ENCODE measurements at regions not wholly inside any gene's neighbourhood (a gene's known extent, or its start where the extent isn't known, plus 50 kb on each side); places are given as distances from the start of the nearest gene placed in this dataset.

GRCh38 chr13:105349082-105349723 lies 1186.3 kb downstream of the EFNB2 start:
- Histone ChIP-seq H3K36me3 (ENCODE audit: insufficient read depth) (no peaks in the 10 kb centered on the region), H3K4me3 (IDR thresholded peaks at IDR 0.05; ENCODE audit: insufficient read depth, low read depth, low read length) (no peak overlapping the region), H3K27me3 (ENCODE audit: insufficient read depth, low read depth) (no peaks in the 10 kb centered on the region), H3K4me2 (no peak overlapping the region), H3K27ac (no peak overlapping the region), H2AFZ (ENCODE audit: low read depth) (no peak overlapping the region), H3K4me1 (ENCODE audit: low read depth, poor library complexity, severe bottlenecking) (no peaks in the 10 kb centered on the region), H4K20me1 (ENCODE audit: insufficient read depth) (no peaks in the 10 kb centered on the region), H3K79me2 (ENCODE audit: insufficient read depth, low read depth) (no peaks in the 10 kb centered on the region), H3K9ac (no peak overlapping the region)
- TF ChIP-seq, protein P1, sequence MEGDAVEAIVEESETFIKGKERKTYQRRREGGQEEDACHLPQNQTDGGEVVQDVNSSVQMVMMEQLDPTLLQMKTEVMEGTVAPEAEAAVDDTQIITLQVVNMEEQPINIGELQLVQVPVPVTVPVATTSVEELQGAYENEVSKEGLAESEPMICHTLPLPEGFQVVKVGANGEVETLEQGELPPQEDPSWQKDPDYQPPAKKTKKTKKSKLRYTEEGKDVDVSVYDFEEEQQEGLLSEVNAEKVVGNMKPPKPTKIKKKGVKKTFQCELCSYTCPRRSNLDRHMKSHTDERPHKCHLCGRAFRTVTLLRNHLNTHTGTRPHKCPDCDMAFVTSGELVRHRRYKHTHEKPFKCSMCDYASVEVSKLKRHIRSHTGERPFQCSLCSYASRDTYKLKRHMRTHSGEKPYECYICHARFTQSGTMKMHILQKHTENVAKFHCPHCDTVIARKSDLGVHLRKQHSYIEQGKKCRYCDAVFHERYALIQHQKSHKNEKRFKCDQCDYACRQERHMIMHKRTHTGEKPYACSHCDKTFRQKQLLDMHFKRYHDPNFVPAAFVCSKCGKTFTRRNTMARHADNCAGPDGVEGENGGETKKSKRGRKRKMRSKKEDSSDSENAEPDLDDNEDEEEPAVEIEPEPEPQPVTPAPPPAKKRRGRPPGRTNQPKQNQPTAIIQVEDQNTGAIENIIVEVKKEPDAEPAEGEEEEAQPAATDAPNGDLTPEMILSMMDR (conservative IDR thresholded peaks at IDR 0.05; ENCODE audit: low read depth, low read length) = no peak

DNA sequence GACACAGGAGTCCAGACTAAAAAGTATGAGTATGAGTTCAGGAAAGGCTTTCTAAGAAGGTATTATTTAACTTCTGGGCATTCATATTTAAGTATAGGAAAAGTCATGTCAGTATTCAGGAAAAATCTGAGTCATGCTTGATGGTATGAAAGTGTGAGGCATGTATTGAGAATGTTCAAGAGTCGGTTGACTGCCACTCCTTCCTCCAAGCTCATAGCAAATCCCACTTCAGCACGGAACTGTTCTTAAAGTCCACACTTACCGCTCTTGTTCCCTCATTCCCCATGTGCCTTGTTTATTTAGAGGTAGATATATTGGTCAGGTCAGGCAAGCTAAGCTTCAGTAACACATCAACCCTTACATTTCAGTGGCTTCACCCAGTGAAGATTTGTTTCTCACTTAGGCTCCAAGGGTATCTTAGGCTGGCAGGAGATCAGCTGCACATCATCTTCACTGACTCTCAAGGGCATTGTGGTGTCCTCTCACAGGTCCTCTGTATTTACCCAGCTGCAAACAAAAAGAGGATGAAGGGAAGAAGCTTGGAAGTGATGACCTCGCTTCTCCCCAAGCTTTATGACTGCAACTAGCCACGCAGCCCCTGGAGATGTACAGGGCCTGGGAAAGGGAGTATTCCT lies 1189.2 kb downstream of the EFNB2 start:
- Histone ChIP-seq H3K36me3 (ENCODE audit: insufficient read depth) (no peaks in the 10 kb centered on the region), H3K4me1 (ENCODE audit: low read depth, poor library complexity, severe bottlenecking) (no peaks in the 10 kb centered on the region), H4K20me1 (ENCODE audit: insufficient read depth) (no peaks in the 10 kb centered on the region), H3K4me2 (no peak overlapping the region), H3K79me2 (ENCODE audit: insufficient read depth, low read depth) (no peaks in the 10 kb centered on the region), H2AFZ (ENCODE audit: low read depth) (no peak overlapping the region), H3K27me3 (ENCODE audit: insufficient read depth, low read depth) (no peaks in the 10 kb centered on the region), H3K4me3 (IDR thresholded peaks at IDR 0.05; ENCODE audit: insufficient read depth, low read depth, low read length) (no peak overlapping the region), H3K27ac (no peak overlapping the region), H3K9ac (no peak overlapping the region)
- TF ChIP-seq, protein P1 (conservative IDR thresholded peaks at IDR 0.05; ENCODE audit: low read depth, low read length) = no peak

GRCh38 chr13:105345730-105346129 lies 1189.7 kb downstream of the EFNB2 start:
- Histone ChIP-seq H3K4me2 (no peak overlapping the region), H2AFZ (ENCODE audit: low read depth) (no peak overlapping the region), H4K20me1 (ENCODE audit: insufficient read depth) (no peaks in the 10 kb centered on the region), H3K79me2 (ENCODE audit: insufficient read depth, low read depth) (no peaks in the 10 kb centered on the region), H3K9ac (no peak overlapping the region), H3K27me3 (ENCODE audit: insufficient read depth, low read depth) (no peaks in the 10 kb centered on the region), H3K36me3 (ENCODE audit: insufficient read depth) (no peaks in the 10 kb centered on the region), H3K4me1 (ENCODE audit: low read depth, poor library complexity, severe bottlenecking) (no peaks in the 10 kb centered on the region), H3K4me3 (IDR thresholded peaks at IDR 0.05; ENCODE audit: insufficient read depth, low read depth, low read length) (no peak overlapping the region), H3K27ac (no peak overlapping the region)
- TF ChIP-seq, protein P1 (conservative IDR thresholded peaks at IDR 0.05; ENCODE audit: low read depth, low read length) = no peak

DNA sequence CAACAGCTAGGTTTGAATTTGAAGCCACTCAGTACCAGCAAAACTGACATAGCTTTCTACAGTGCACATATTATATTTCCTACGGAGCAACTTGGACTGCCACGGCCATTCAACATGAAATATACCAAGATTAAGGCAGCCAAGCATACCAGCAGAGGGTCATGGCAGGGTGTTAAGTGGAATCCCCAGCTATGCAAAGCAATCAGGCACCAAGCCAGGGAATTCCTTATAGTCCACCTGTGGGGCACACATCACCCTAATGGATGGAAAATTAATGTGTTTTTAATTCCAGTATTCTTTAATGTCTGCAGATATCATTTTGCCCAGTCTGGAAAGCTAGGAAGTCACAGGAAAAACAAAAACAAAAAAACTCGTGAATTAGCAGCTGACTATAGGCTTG lies 1190.3 kb downstream of the EFNB2 start:
- TF ChIP-seq, protein P1 (conservative IDR thresholded peaks at IDR 0.05; ENCODE audit: low read depth, low read length) = no peak
- H3K27me3 ChIP-seq (ENCODE audit: insufficient read depth, low read depth) = no peaks in the 10 kb centered on the region

More for the DNA sequence above, 1190.3 kb downstream of the EFNB2 start:
- Histone ChIP-seq H3K36me3 (ENCODE audit: insufficient read depth) (no peaks in the 10 kb centered on the region), H3K9ac (no peak overlapping the region), H3K4me1 (ENCODE audit: low read depth, poor library complexity, severe bottlenecking) (no peaks in the 10 kb centered on the region), H3K4me2 (no peak overlapping the region), H3K27ac (no peak overlapping the region), H3K4me3 (IDR thresholded peaks at IDR 0.05; ENCODE audit: insufficient read depth, low read depth, low read length) (no peak overlapping the region), H4K20me1 (ENCODE audit: insufficient read depth) (no peaks in the 10 kb centered on the region), H2AFZ (ENCODE audit: low read depth) (no peak overlapping the region), H3K79me2 (ENCODE audit: insufficient read depth, low read depth) (no peaks in the 10 kb centered on the region)

All from KMS-11 (cell line).